Breast epithelium (tissue), 3 donors: ENCODE measurements at regions not wholly inside any gene's neighbourhood (a gene's known extent, or its start where the extent isn't known, plus 50 kb on each side); places are given as distances from the start of the nearest gene placed in this dataset.

Experiments used
- POLR2A ChIP-seq: fragments of 450-650 bp; IDR thresholded peaks from one replicate; pipeline ENCODE4 v1.6.1; 2016; ENCODE audit warnings: antibody characterized with exemption, mild to moderate bottlenecking, moderate library complexity
- TF ChIP-seq, protein P1 (sequence below), 3 donors: fragments of 450-650 bp; IDR thresholded peaks; one replicate each; pipeline ENCODE4 v1.5.1; 2016 to 2017; ENCODE audit warnings: antibody characterized with exemption in 3 of 3, mild to moderate bottlenecking in 3 of 3, moderate library complexity in 3 of 3

- TF ChIP-seq, protein P1, sequence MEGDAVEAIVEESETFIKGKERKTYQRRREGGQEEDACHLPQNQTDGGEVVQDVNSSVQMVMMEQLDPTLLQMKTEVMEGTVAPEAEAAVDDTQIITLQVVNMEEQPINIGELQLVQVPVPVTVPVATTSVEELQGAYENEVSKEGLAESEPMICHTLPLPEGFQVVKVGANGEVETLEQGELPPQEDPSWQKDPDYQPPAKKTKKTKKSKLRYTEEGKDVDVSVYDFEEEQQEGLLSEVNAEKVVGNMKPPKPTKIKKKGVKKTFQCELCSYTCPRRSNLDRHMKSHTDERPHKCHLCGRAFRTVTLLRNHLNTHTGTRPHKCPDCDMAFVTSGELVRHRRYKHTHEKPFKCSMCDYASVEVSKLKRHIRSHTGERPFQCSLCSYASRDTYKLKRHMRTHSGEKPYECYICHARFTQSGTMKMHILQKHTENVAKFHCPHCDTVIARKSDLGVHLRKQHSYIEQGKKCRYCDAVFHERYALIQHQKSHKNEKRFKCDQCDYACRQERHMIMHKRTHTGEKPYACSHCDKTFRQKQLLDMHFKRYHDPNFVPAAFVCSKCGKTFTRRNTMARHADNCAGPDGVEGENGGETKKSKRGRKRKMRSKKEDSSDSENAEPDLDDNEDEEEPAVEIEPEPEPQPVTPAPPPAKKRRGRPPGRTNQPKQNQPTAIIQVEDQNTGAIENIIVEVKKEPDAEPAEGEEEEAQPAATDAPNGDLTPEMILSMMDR (IDR thresholded peaks at IDR 0.05), result no peak
- TF ChIP-seq POLR2A, result no peak
Measured at GRCh38 chr12:128004383-128004938, 262.5 kb upstream of the TMEM132C start.
